HPDE6-E6E7 (cell line): ENCODE measurements at regions not wholly inside any gene's neighbourhood (a gene's known extent, or its start where the extent isn't known, plus 50 kb on each side); places are given as distances from the start of the nearest gene placed in this dataset.

Experiments
- DNase-seq: peaks from one replicate; pipeline ENCODE4 v3.0.0; 2011; ENCODE audit warnings: missing footprints; ENCODE audit errors: extremely low spot score

DNA sequence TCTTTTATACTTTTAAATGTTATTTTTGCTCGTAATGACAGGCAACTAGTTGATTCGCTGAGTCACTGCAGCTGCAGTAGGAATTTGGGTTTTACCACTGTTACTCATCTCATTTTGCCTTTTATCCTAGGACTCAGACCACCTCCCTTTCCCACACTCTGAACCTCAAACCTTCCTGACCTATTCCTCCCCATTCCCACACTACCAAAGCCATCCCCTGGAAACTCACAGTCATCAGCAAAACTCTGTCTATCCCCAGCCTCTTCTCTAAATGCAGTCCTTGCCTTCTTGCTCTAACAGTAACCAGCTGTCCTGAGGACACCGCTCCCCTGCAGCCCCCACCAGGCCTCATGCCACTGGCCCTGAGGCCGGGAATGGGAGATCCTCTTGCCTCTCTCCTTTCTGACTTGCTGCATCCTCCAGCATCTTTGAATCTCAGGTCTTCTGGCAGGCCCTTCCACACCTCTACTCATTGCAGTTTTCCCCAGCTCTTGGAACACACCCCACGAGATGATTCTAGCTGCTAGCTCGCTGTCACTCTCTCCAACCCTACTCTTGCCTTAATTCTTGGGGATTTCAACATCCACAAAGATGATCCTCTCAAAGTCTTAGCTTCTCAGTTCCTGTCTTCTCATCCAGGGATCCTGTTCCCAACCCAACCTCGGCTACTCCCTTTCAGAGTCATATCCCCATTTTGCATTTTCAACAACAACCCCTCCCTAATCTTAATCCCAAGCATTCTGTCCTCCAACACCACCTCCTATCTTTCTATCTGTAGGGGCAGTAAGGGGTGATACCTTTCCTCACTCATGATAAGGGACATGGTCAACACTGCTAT lies 55.9 kb upstream of the C3orf80 start:
- DNase-seq = no peak

DNA sequence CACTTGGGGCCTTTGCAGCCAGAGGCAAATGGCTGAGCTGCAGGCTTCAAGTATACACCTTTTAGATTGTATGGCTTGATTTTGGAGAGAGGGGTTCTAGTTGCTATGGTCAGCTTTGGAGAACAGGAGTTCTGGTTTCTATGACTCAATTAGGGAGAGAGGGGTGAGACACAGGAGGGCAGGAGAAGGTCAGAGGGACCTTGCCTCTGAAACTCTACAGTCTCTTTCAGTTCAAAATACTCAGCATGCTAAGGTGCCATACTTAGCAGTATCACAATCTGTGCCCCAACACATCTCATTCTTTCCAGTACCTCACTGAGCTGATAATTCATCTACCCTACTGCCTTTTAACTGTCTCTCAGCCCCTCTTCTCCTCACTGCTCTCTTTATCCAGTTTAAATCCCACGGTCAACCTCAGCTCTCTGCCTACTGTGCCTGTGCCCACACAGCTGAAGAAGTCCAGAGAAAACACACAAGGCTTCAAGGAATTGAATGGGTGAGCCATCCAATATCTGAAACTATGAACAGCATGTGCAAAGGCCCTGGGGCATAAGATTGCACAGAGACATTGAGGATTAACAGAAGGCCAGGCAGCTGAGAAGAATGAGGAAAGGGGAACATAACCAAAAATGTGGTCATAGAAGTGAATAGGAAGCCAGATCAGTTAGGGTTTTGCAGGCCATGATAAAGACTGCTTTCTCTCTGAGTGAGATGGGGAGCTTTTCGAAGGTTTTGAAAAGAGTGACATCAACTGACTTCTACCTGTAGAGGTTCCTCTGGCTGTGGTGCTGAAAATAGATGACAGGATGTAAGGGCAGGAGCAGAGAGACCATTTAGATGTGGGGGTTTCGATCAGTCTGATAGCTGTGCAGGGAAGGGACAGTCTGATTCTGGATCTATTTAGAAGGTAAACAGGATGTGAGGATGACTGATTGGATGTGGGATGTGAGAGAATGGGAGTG lies 54.5 kb upstream of the C3orf80 start:
- no peak for DNase-seq

DNA sequence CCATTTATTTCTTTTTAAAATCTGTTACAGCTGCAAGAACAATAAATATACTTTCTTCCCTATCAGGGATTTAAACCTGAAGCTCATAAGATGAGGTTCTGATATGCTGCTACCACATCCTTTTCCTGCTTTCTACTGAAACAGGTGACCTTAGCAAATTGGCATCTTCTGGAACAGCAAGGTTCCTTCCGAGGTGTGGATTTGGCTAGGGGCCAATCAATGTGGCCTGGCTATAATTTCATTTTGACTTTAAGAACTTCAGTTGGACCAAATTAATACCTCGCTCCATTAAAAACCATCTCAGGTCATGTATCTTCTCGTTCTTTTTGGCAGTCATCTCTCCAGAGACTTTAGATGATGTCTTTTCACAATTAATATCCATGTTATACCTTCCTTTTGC lies 53.4 kb upstream of the C3orf80 start:
- DNase-seq = no peak

DNA sequence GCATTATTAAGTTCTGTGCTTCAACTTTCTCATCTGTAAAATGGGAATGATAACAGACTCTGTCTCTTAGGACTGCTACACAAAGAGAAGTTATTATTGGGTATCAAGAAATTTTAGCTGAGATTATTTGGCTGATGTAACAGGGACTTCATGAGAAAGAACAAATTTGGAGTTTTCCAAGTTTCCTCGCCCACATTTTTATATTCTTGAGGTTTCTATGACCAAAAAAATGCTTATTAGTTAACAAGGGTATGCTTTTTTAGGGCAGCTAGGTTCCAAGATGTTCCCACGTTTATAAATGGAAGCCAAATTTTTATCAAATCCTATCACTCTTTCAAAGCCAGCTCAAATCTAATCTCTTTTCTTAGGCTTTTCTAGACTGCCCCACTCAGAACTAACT lies 50.6 kb upstream of the C3orf80 start:
- DNase-seq = no peak
